WERI-Rb-1 (cell line): ENCODE measurements at regions not wholly inside any gene's neighbourhood (a gene's known extent, or its start where the extent isn't known, plus 50 kb on each side); places are given as distances from the start of the nearest gene placed in this dataset.

Source experiments
- DNase-seq: peaks from one replicate; pipeline ENCODE4 v3.0.0-alpha.2; 2020
- H3K27ac ChIP-seq: fragments of 250-450 bp; sonication (Bioruptor Pico); 2 replicates; pipeline ENCODE4 v1.5.1; 2020; ENCODE audit warnings: mild to moderate bottlenecking, moderate library complexity
- H3K27me3 ChIP-seq: fragments of 250-450 bp; sonication (Bioruptor Pico); 2 replicates; pipeline ENCODE4 v1.5.1; 2021; ENCODE audit warnings: mild to moderate bottlenecking, low read depth, moderate library complexity; ENCODE audit not compliant: insufficient read depth, severe bottlenecking
- H3K36me3 ChIP-seq: fragments of 250-450 bp; sonication (Bioruptor Pico); 2 replicates; pipeline ENCODE4 v1.5.1; 2020; ENCODE audit warnings: mild to moderate bottlenecking, moderate library complexity
- H3K4me3 ChIP-seq: 2 replicates; pipeline ENCODE4 v1.5.1; 2011; ENCODE audit warnings: low read depth, mild to moderate bottlenecking, control low read depth, low read length
- H3K9me3 ChIP-seq: fragments of 250-450 bp; sonication (Bioruptor Pico); 2 replicates; pipeline ENCODE4 v1.5.1; 2021; ENCODE audit warnings: mild to moderate bottlenecking, moderate library complexity; ENCODE audit not compliant: severe bottlenecking
- CTCF ChIP-seq: IDR thresholded peaks from 2 replicates; pipeline ENCODE4 v1.5.1; 2011; ENCODE audit warnings: low read depth, mild to moderate bottlenecking, control low read depth, inconsistent platforms, low read length

- Histone ChIP-seq H3K9me3 (no peaks in the 10 kb centered on the region), H3K4me3 (no peak overlapping the region), H3K27me3 (peaks cover 30% of the 10 kb centered on the region), H3K36me3 (no peaks in the 10 kb centered on the region), H3K27ac (no peak overlapping the region)
- no peak for TF ChIP-seq CTCF
- no peak for DNase-seq
These were observed 92.9 kb upstream of the FOXP4 start for GRCh38 chr6:41453244-41453643.

- H3K27ac ChIP-seq = no peak overlapping the region
- H3K36me3 ChIP-seq = no peaks in the 10 kb centered on the region
- H3K4me3 ChIP-seq = no peak overlapping the region
- H3K9me3 ChIP-seq = no peaks in the 10 kb centered on the region
- no peak for DNase-seq
- TF ChIP-seq CTCF = no peak
- peaks cover 37% of the 10 kb centered on the region for H3K27me3 ChIP-seq
These were observed 91.9 kb upstream of the FOXP4 start for GRCh38 chr6:41454189-41454789.

- H3K4me3 ChIP-seq = no peak overlapping the region
- H3K27me3 ChIP-seq = peaks cover 37% of the 10 kb centered on the region
- TF ChIP-seq CTCF = no peak
- H3K9me3 ChIP-seq = no peaks in the 10 kb centered on the region
- H3K27ac ChIP-seq = no peak overlapping the region
- DNase-seq = no peak
- H3K36me3 ChIP-seq = no peaks in the 10 kb centered on the region
These were observed 90.8 kb upstream of the FOXP4 start for GRCh38 chr6:41455410-41455809.

GRCh38 chr6:41455818-41456217 lies 90.4 kb upstream of the FOXP4 start:
- Histone ChIP-seq H3K27me3 (peaks cover 37% of the 10 kb centered on the region), H3K27ac (no peak overlapping the region), H3K4me3 (no peak overlapping the region), H3K9me3 (no peaks in the 10 kb centered on the region), H3K36me3 (no peaks in the 10 kb centered on the region)
- DNase-seq = no peak
- TF ChIP-seq CTCF = no peak

- DNase-seq = no peak
- no peaks in the 10 kb centered on the region for H3K36me3 ChIP-seq
- no peak overlapping the region for H3K27ac ChIP-seq
- H3K4me3 ChIP-seq = no peak overlapping the region
- no peak for TF ChIP-seq CTCF
- H3K9me3 ChIP-seq = no peaks in the 10 kb centered on the region
- peaks cover 37% of the 10 kb centered on the region for H3K27me3 ChIP-seq
These were observed 88.9 kb upstream of the FOXP4 start for GRCh38 chr6:41457303-41457670.

- H3K36me3 ChIP-seq = no peaks in the 10 kb centered on the region
These were observed 86.4 kb upstream of the FOXP4 start for GRCh38 chr6:41459738-41460137.

More at GRCh38 chr6:41459738-41460137, 86.4 kb upstream of the FOXP4 start:
- Histone ChIP-seq H3K9me3 (no peaks in the 10 kb centered on the region), H3K27me3 (peaks cover 37% of the 10 kb centered on the region), H3K27ac (no peak overlapping the region), H3K4me3 (no peak overlapping the region)
- TF ChIP-seq CTCF = no peak
- DNase-seq = no peak
